ENCODE measurements at regions not wholly inside any gene's neighbourhood (a gene's known extent, or its start where the extent isn't known, plus 50 kb on each side); places are given as distances from the start of the nearest gene placed in this dataset.
"Not testable (repeated sequence)": the region's sequence is repeated elsewhere in the genome, so short reads cannot be mapped to it uniquely, and the experiment has no call there.

GRCh38 chr3:187545366-187545765 is 124.8 kb downstream of the SST start:
- DNase-seq (ENCODE audit: low spot score), result no peak
- intact Hi-C loops (cut with DNase I), result no loop called here

GRCh38 chr3:187544326-187544725 is 125.9 kb downstream of the SST start:
- intact Hi-C loops (cut with DNase I), result no loop called here
- DNase-seq (ENCODE audit: low spot score), result no peak

- intact Hi-C loops (cut with DNase I), result no loop called here
- DNase-seq (ENCODE audit: low spot score), result no peak
Observed at GRCh38 chr3:187540847-187541246, 129.3 kb downstream of the SST start.

DNA sequence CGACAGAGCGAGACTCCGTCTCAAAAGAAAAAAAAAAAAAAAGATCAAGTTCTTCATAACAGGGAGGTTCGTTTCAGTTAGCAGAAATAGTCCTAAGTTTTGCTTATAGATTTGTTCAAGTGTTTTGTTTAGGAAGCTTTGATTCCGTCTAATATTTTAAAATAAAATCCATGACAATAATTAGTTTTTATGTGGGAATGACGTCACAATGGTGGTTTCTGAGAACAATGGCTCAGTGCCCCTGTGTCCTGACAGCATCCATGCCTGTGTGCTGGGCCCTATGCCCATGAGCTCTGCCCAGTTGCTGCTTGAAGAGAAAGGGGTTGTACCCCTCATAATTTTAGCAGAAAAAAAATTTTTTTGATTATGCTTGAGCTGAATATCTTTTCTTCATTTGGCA is 134.0 kb downstream of the SST start:
- intact Hi-C loops (cut with DNase I), result no loop called here

DNA sequence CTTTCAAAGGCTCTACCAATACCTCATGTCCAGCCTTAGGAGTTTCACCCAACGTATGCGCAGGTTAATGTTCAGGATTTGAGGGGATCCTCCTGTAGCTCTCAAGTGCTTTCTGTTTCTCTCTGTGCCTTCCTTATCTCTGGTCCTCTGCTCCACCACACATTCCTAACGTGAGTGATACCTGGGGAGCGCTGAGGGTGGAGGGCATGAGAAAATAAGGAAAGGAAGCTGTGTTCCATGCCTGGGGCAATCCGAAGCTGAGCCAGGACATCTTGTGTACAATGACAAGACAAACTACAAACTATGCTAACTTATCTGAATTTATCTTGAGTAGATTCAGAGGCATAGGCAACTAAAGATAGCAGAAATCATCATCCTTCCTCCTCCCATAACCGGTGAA is 136.4 kb downstream of the SST start:
- intact Hi-C loops (cut with DNase I), result no loop called here
- DNase-seq (ENCODE audit: low spot score), result no peak

More for the DNA sequence above, 134.0 kb downstream of the SST start:
- no peak for DNase-seq (ENCODE audit: low spot score)

DNA sequence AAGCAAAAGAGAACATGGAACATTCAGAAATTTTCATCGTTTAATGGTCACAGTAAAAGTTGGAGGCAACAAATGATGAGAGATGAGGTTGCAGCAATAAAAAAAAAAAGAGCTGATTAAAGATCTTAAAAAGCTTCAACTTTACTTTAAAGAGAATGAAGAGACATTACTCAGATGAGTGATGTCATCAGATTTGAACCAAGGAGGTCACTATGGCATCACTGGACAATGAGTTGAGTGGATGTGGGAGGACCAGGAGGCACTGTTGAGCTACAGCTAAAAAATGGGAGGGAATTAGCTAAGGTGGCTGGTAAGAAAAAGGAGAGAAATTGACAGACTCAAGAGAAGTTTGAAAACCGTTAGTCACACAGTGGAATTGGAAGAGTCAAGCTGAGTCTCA is 138.4 kb downstream of the SST start:
- intact Hi-C loops (cut with DNase I), result no loop called here
- no peak for DNase-seq (ENCODE audit: low spot score)

DNA sequence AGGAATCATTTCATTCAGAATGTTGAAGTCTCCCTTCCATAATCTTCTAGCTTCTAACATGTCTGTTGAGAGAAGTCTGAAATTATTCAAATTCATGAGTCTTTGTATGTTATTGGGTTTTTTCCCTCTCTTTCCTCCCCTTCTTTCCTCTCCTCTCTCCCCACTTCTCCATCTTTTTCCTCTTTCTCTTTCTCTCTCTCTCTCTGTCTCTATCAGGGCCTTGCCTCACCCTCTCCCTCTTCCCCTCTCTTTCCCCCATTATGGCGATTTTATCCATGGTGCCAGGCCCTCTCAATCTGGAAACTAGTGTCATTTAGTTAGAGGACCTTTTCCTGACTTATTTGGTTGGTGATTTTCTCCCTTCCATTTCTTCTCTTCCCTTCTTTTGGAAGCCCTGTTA is 147.3 kb downstream of the SST start:
- intact Hi-C loops (cut with DNase I), result no loop called here
- DNase-seq (ENCODE audit: low spot score), result no peak

DNA sequence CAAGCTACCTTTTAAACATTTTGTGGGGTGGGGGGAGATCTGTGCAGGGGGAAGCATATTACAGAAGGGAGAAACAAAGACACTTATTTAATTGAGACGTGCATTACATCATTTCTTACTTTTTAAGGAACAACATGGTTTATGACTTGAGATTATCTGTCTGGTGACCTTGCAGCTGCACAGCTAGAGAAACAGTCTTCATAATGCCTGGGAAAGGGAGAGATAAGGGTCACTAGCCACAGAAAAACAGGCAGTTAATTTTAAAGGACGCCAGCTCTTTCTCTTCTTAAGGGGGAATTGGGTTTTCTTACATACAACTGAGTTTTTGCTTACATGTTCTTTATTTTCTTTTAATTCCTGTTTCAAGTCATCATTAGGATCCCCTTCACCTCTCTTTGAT is 147.9 kb downstream of the SST start:
- no peak for DNase-seq (ENCODE audit: low spot score)
- intact Hi-C loops (cut with DNase I), result no loop called here

DNA sequence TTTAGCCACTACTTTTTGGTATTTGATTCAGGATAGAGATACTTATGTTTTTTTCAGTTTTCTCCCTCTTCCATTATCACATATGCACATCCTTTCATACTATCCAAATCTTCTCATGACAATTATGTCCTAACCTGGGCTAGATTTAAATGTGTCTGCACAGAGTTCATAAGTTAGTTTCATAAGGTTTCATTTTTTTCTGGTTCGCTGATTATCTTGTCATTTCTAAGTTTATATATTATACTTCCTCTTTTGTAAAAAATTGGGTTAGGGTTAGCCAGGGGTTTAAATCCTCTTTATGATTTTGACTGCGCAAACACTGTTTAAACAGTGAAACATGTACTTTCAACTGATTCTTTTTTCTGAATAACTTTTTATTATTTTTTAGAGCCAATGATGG is 148.6 kb downstream of the SST start:
- intact Hi-C loops (cut with DNase I), result no loop called here
- no peak for DNase-seq (ENCODE audit: low spot score)

- intact Hi-C loops (cut with DNase I), result no loop called here
- peak; percentile 89 for DNase-seq (ENCODE audit: low spot score)
Observed at GRCh38 chr3:187520027-187520945, 149.9 kb downstream of the SST start.

DNA sequence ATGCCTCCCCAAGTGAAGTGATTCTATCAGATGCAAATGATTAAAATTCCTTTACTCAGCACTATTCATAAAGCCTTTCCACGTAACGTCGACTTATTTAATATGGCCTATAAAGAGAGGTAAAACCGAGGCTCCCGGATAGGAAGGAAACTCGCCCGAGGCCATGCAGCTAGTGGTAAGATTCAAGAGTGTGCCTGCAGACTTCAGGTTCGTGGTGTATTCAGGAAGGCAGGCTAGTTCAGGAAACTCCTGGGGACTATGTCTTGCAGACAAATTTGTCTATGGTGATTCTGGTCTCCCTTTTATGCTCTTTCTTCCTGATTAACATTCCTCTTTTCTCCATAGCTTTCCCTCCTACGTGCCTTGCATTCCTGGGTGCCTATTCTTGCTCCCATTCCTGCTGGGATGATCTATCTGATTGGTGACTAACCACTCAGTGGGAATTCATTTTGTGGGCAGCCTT is 150.7 kb downstream of the SST start:
- DNase-seq (ENCODE audit: low spot score), result no peak
- intact Hi-C loops (cut with DNase I), result no loop called here

GRCh38 chr3:187518616-187519015 is 150.4 kb downstream of the RTP4 start:
- intact Hi-C loops (cut with DNase I), result no loop called here
- no peak for DNase-seq (ENCODE audit: low spot score)

DNA sequence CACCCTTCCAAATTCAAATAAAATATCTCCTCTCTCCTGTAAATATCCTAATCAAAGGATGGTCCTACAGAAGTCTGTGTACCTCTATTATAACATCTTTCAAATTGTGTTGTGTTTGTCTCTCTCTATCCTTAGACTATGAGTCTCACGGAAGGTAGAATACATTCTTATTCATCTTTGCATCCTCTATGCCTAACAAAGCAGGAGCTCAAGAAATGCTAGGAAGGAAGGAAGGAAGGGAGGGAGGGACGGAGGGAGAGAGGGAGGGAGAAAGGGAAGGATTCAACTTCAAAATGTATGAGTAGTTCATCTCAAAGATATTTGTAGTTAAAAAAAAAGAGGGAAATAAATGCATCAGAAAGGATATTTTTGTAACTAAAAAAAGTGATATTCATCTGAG is 150.0 kb downstream of the RTP4 start:
- DNase-seq (ENCODE audit: low spot score), result no peak
- intact Hi-C loops (cut with DNase I), result no loop called here

DNA sequence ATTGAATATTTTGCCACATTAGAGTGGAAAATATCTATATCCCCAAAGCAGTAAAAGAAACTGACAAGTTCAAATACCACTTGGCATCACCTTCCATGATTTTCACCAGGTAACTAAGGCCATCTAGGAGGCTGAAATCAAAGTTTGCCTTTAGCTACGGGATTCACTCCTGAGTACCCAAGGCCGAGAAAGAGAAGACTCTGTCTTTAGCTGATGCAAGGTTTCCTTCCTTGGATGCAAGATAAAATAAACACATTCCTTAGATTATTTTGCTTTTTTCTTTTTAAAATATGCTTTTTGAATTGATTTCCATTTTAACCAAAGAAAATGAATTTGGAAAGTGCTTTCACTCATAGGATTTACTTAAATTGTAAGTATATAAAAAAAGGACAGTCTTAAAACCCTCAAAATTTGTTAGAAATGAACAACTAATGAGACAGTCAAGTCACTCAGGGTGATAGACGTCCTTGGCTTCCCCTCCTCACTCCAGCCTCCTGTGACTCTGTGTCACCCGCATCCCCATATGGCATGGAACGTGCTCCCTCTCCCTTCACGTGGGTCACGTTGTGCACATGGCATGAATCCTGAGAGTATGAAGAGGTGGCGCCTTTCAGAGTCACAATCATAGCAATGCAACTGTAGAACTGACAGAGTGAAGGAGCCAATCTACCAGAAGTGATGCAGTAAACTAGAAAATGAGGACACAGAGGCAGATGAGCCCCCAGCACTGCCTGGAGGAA is 148.4 kb downstream of the RTP4 start:
- no peak for DNase-seq (ENCODE audit: low spot score)
- intact Hi-C loops (cut with DNase I), result no loop called here

GRCh38 chr3:187507905-187508304 is 139.7 kb downstream of the RTP4 start:
- intact Hi-C loops (cut with DNase I), result no loop called here
- no peak for DNase-seq (ENCODE audit: low spot score)

- DNase-seq (ENCODE audit: low spot score), result no peak
- intact Hi-C loops (cut with DNase I), result no loop called here
Observed at GRCh38 chr3:187507266-187507665, 139.1 kb downstream of the RTP4 start.

GRCh38 chr3:187504435-187504834 is 136.2 kb downstream of the RTP4 start:
- intact Hi-C loops (cut with DNase I), result no loop called here
- DNase-seq (ENCODE audit: low spot score), result no peak

DNA sequence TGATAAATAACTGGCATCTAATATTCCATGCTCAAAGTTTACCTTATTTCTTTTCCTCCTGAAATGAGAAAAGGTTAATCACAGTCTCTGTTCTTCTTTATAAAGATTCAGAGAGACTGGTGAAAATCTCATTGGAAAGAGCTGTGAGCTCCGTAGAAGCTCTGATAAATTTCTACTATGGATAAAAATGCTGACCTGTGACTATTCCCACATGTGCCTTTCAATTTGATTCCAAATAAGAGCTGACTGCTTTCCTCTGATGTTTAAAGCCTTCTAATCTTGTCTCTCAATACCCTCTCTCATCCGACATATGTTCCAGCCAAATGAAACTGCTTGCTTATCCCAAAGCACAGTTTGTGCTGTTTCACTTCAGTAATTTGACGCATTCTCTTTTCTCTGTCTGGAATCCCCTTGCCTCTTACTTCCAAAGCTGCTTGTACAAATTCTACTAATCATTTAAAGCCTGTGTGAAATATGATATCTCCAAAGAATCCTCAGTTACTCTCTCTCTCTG is 130.1 kb downstream of the RTP4 start:
- intact Hi-C loops (cut with DNase I), result no loop called here

GRCh38 chr3:187497052-187497451 is 128.9 kb downstream of the RTP4 start:
- DNase-seq (ENCODE audit: low spot score), result no peak
- intact Hi-C loops (cut with DNase I), result no loop called here

More for the DNA sequence above, 130.1 kb downstream of the RTP4 start:
- DNase-seq (ENCODE audit: low spot score), result no peak

DNA sequence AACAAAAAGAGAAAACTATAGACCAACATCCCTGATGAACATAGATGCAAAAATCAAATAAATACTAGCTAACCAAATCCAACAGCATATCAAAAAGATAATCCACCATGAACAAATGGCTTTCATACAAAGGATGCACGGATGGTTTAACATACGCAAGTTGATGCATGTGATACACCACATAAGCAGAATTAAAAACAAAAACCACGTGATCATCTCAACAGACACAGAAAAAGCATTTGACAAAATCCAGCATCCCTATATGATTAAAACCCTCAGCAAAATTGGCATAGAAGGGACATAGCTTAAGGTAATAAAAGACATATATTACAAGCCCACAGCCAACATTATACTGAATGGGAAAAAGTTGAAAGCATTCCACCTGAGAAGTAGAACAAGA is 125.9 kb downstream of the RTP4 start:
- intact Hi-C loops (cut with DNase I); DNase-seq (ENCODE audit: low spot score): not testable (repeated sequence)

Data from posterior vena cava (tissue), 2 donors.